ENCODE measurements at regions not wholly inside any gene's neighbourhood (a gene's known extent, or its start where the extent isn't known, plus 50 kb on each side); places are given as distances from the start of the nearest gene placed in this dataset.

- no peaks in the 10 kb centered on the region for H3K9me3 Mint-ChIP-seq
Observed at GRCh38 chrX:92351511-92351910, 572.3 kb downstream of the PCDH11X start.

More at GRCh38 chrX:92351511-92351910, 572.3 kb downstream of the PCDH11X start:
- Mint-ChIP-seq H3K27me3 (no peaks in the 10 kb centered on the region), H3K4me1 (no peaks in the 10 kb centered on the region), H3K4me3 (no peak overlapping the region), H3K36me3 (no peaks in the 10 kb centered on the region), H3K27ac (no peak overlapping the region)
- no peaks in the 10 kb centered on the region for H3K4me1 ChIP-seq (ENCODE audit: insufficient read depth, low read length)
- ChIA-PET CTCF (no interaction called here), POLR2A (no interaction called here)
- H3K27ac ChIP-seq (ENCODE audit: low read depth, low read length), result no peak overlapping the region
- DNase-seq, result no peak
- no peaks in the 10 kb centered on the region for H3K9me3 ChIP-seq (ENCODE audit: low read length)
- no peaks in the 10 kb centered on the region for H3K36me3 ChIP-seq (ENCODE audit: insufficient read depth, low read length)
- H3K4me3 ChIP-seq (ENCODE audit: low read length), result no peak overlapping the region
- H3K27me3 ChIP-seq (ENCODE audit: insufficient read depth, low read length, poor library complexity, severe bottlenecking), result no peaks in the 10 kb centered on the region
